H1 (cell line): ENCODE measurements at regions not wholly inside any gene's neighbourhood (a gene's known extent, or its start where the extent isn't known, plus 50 kb on each side); places are given as distances from the start of the nearest gene placed in this dataset.

Experiments used
- CTCF ChIA-PET: fragments of 300-600 bp; sonication (Branson Sonifier 250); formaldehyde crosslinking; loops from one replicate; lab custom pipeline; 2021; ENCODE audit not compliant: partially characterized antibody; lab: Charles Lee
- POLR2A ChIA-PET: fragments of 300-600 bp; sonication (Branson Sonifier 250); formaldehyde crosslinking; loops from one replicate; lab custom pipeline; 2021; ENCODE audit warnings: inconsistent platforms; ENCODE audit not compliant: partially characterized antibody; lab: Charles Lee
- DNase-seq, 2 experiments: peaks; one replicate each; pipeline versions ENCODE4 v3.0.0 to v3.0.0-alpha.2; 2010 to 2022; ENCODE audit warnings: low spot score in 2 of 2, low read depth in 1 of 2, mixed read lengths in 1 of 2
- FAIRE-seq: peaks from 2 replicates; lab custom pipeline; 2011; peaks lifted over from hg19 to GRCh38; lab: Jason Lieb, UNC
- H2AFZ ChIP-seq: 2 replicates; pipeline ENCODE4 v1.8.1; 2012; ENCODE audit warnings: low read length, inconsistent platforms
- H2AK5ac ChIP-seq: 2 replicates; pipeline ENCODE4 v1.6.1; 2013; ENCODE audit warnings: low read depth, low read length
- H2BK120ac ChIP-seq: replicated peaks from 2 replicates; pipeline ENCODE3; 2013; ENCODE audit warnings: low read depth, low read length, inconsistent platforms
- H2BK12ac ChIP-seq: 2 replicates; pipeline ENCODE4 v1.6.1; 2013; ENCODE audit warnings: low read depth, low read length
- H2BK15ac ChIP-seq: 2 replicates; pipeline ENCODE4 v1.6.1; 2013; ENCODE audit warnings: low read length
- H2BK20ac ChIP-seq: 2 replicates; pipeline ENCODE4 v1.6.1; 2013; ENCODE audit warnings: low read length
- H2BK5ac ChIP-seq: 2 replicates; pipeline ENCODE4 v1.6.1; 2013; ENCODE audit warnings: low read depth, low read length
- H3K14ac ChIP-seq: 2 replicates; pipeline ENCODE4 v1.6.1; 2013; ENCODE audit warnings: inconsistent platforms; ENCODE audit not compliant: insufficient read length
- H3K18ac ChIP-seq: 2 replicates; pipeline ENCODE4 v1.6.1; 2013; ENCODE audit warnings: low read length; ENCODE audit errors: extremely low read depth
- H3K23ac ChIP-seq: 2 replicates; pipeline ENCODE4 v1.6.1; 2013; ENCODE audit warnings: inconsistent platforms; ENCODE audit not compliant: insufficient read length
- H3K23me2 ChIP-seq: 2 replicates; pipeline ENCODE4 v1.6.1; 2013; ENCODE audit warnings: low read depth, low read length
- H3K27ac ChIP-seq: 2 replicates; pipeline ENCODE4 v1.6.1; 2011; ENCODE audit warnings: low read depth, low read length, inconsistent platforms
- H3K27me3 ChIP-seq, 4 experiments: replicated peaks in 1 of 4; 1 replicate in 1 of 4; 2 replicates in 3 of 4; pipeline versions ENCODE4 v1.6.1 to v1.8.1; 2011 to 2013; ENCODE audit warnings: low read length in 3 of 4, mild to moderate bottlenecking in 3 of 4, inconsistent platforms in 2 of 4, mixed read lengths in 2 of 4, moderate library complexity in 1 of 4; ENCODE audit not compliant: control insufficient read depth in 3 of 4, insufficient read depth in 3 of 4; ENCODE audit errors: extremely low read depth in 1 of 4
- H3K36me3 ChIP-seq, 4 experiments: 2 replicates each; pipeline versions ENCODE4 v1.6.1 to v1.8.1; 2011 to 2013; ENCODE audit warnings: mild to moderate bottlenecking in 4 of 4, low read length in 3 of 4, moderate library complexity in 2 of 4, control low read depth in 1 of 4, inconsistent platforms in 1 of 4; ENCODE audit not compliant: insufficient read depth in 4 of 4, control insufficient read depth in 2 of 4
- H3K4ac ChIP-seq: replicated peaks from 2 replicates; pipeline ENCODE3; 2013; ENCODE audit warnings: low read length, low read depth, mixed read lengths, inconsistent platforms; ENCODE audit not compliant: insufficient read length
- H3K4me1 ChIP-seq, 4 experiments: replicated peaks in 1 of 4; 1 replicate in 1 of 4; 2 replicates in 3 of 4; pipeline versions ENCODE4 v1.6.1 to v1.8.1; 2011 to 2013; ENCODE audit warnings: low read length in 3 of 4, inconsistent platforms in 2 of 4, mixed read lengths in 1 of 4; ENCODE audit not compliant: insufficient read depth in 4 of 4, control insufficient read depth in 3 of 4
- H3K4me2 ChIP-seq, 2 experiments: 2 replicates each; pipeline versions ENCODE4 v1.6.1 to v1.8.1; 2011 to 2013; ENCODE audit warnings: low read depth in 2 of 2, low read length in 2 of 2, control low read depth in 1 of 2, inconsistent platforms in 1 of 2, mild to moderate bottlenecking in 1 of 2; ENCODE audit not compliant: insufficient read depth in 1 of 2
- H3K4me3 ChIP-seq, 4 experiments: fragments of 200-600, 300-600 bp in 1 of 4; sonication (generic), shearing (Covaris generic), sonication (Bioruptor Twin) in 1 of 4; 2 replicates each; pipeline versions ENCODE4 v1.5.1 to v1.8.1; 2011 to 2016; ENCODE audit warnings: low read length in 4 of 4, low read depth in 3 of 4, control low read depth in 2 of 4, inconsistent platforms in 2 of 4, mild to moderate bottlenecking in 2 of 4, mixed read lengths in 1 of 4, moderate library complexity in 1 of 4; ENCODE audit not compliant: insufficient read depth in 2 of 4; ENCODE audit errors: extremely low read depth in 1 of 4
- H3K56ac ChIP-seq: replicated peaks from 2 replicates; pipeline ENCODE3; 2013; ENCODE audit warnings: low read depth, mild to moderate bottlenecking, mixed read lengths, low read length, inconsistent platforms; ENCODE audit not compliant: insufficient read length
- H3K79me1 ChIP-seq: 2 replicates; pipeline ENCODE4 v1.6.1; 2013; ENCODE audit warnings: low read depth, low read length, control low read depth
- H3K79me2 ChIP-seq, 2 experiments: 2 replicates each; pipeline versions ENCODE4 v1.6.1 to v1.8.1; 2012 to 2013; ENCODE audit warnings: low read length in 2 of 2, mild to moderate bottlenecking in 2 of 2, inconsistent platforms in 1 of 2; ENCODE audit not compliant: insufficient read depth in 2 of 2, control insufficient read depth in 1 of 2
- H3K9ac ChIP-seq, 4 experiments: replicated peaks in 1 of 4; 1 replicate in 1 of 4; 2 replicates in 3 of 4; pipeline versions ENCODE4 v1.6.1 to v1.8.1; 2011 to 2013; ENCODE audit warnings: low read depth in 3 of 4, low read length in 3 of 4, control low read depth in 2 of 4, mild to moderate bottlenecking in 2 of 4, moderate library complexity in 2 of 4, inconsistent platforms in 1 of 4; ENCODE audit errors: extremely low read depth in 1 of 4
- H3K9me3 ChIP-seq, 2 experiments: 2 replicates each; pipeline versions ENCODE4 v1.6.1 to v1.8.1; 2012 to 2013; ENCODE audit warnings: mild to moderate bottlenecking in 2 of 2, moderate library complexity in 2 of 2, control low read depth in 1 of 2, inconsistent platforms in 1 of 2, low read depth in 1 of 2, low read length in 1 of 2, mixed read lengths in 1 of 2; ENCODE audit not compliant: insufficient read depth in 2 of 2
- H4K20me1 ChIP-seq, 2 experiments: replicated peaks in 1 of 2; 2 replicates each; pipeline versions ENCODE3 to v1.8.1; 2011 to 2013; ENCODE audit warnings: inconsistent platforms in 2 of 2, low read length in 2 of 2, mild to moderate bottlenecking in 1 of 2; ENCODE audit not compliant: insufficient read depth in 2 of 2, control insufficient read depth in 1 of 2
- H4K5ac ChIP-seq: 2 replicates; pipeline ENCODE4 v1.6.1; 2013; ENCODE audit warnings: low read length, low read depth, mixed read lengths, inconsistent platforms; ENCODE audit not compliant: insufficient read length
- H4K8ac ChIP-seq: 2 replicates; pipeline ENCODE4 v1.8.0; 2013; ENCODE audit warnings: mild to moderate bottlenecking, moderate library complexity, low read length, inconsistent platforms; ENCODE audit not compliant: insufficient read depth; ENCODE audit errors: extremely low read depth
- H4K91ac ChIP-seq: replicated peaks from 2 replicates; pipeline ENCODE3; 2013; ENCODE audit warnings: low read length, mixed read lengths, inconsistent platforms; ENCODE audit not compliant: insufficient read length
- CHD1 ChIP-seq: IDR thresholded peaks from 2 replicates; pipeline ENCODE4 v1.6.1; 2012; ENCODE audit warnings: low read depth, low read length, improper control_type of control experiment
- JUND ChIP-seq: IDR thresholded peaks from 2 replicates; pipeline ENCODE4 v1.6.1; 2011; ENCODE audit warnings: mild to moderate bottlenecking, improper control_type of control experiment, low read length
- WGBS, 2 experiments: shearing (Covaris generic) in 1 of 2; methylation state at CpG; one replicate each; pipeline versions ENCODE4 v1.1.6 to v1.1.7; 2013 to 2015; ENCODE audit warnings: low lambda C conversion rate in 2 of 2, mixed read lengths in 2 of 2, inconsistent platforms in 1 of 2, low coverage in 1 of 2, missing lambda C conversion rate in 1 of 2; ENCODE audit not compliant: insufficient replicate concordance in 2 of 2, insufficient coverage in 1 of 2, insufficient read length in 1 of 2; ENCODE audit errors: extremely low coverage in 1 of 2, missing lambda C conversion rate in 1 of 2; 5-methylcytosine and 5-hydroxymethylcytosine counted together
- TF ChIP-seq, protein P1 (sequence below): IDR thresholded peaks from 2 replicates; pipeline ENCODE4 v1.6.1; 2011; ENCODE audit warnings: low read length, improper control_type of control experiment

DNA sequence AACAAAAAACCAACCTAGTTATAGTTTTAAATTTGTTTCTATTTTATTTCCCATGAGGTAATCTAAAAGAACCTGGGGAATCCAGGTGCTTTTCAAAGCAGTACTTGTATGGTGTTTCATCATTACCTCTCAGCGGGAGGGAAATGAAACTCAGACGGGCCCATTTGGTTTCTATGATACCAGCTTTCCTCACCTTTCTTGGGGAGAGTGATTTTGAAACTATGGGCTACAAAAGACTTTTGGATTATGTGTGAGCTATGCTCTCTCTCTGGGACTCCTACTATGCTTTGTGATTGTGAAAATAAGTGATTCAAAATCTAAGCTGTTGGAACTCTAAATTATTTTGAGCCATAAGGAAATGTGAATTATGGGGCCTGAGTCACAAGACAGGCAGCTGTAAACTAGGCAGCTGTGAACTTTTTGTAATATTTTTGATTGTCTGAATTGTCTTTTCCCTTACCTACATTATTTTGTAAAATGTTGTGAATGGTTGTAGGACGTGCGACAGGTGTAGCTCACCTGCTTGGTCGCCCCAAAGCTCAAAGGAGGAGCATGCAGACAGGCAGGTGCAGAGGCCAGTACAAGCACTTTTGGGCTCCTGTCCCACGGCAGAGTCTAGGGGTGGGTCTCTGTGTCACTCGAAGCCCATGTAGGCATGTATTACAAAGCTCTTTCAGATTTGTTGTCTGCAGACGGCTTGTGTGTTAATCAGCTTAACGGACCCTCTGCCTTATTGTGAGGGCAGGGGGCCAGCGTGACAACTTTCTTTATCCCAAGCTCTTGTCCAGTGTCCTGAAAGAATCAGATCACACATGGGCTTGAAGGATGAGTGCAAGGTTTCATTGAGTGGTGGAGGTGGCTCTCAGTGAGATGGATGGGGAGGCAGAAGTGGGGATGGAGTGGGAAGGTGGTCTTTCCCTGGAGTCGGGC lies 64.8 kb upstream of the BACH1 start:
- Histone ChIP-seq H3K23ac (no peak overlapping the region), H3K18ac (no peak overlapping the region), H4K91ac (no peak overlapping the region), H2AK5ac (no peak overlapping the region), H2BK5ac (no peak overlapping the region), H3K9me3 (no peaks in the 10 kb centered on the region), H3K4me2 (no peak overlapping the region), H4K20me1 (no peaks in the 10 kb centered on the region), H3K27ac (no peak overlapping the region), H3K4me3 (no peak overlapping the region), H2BK12ac (peak overlapping the region; percentile 50; the same call in 1 of the 2 replicates), H4K5ac (no peak overlapping the region), H3K27me3 (0 out of 7 replicates have a peak, but pooled peaks cover 0 to 3% (median 0%) of the 10 kb centered on the region in 4 experiments), H2BK20ac (no peak overlapping the region), H3K79me1 (no peaks in the 10 kb centered on the region), H3K14ac (no peak overlapping the region), H3K23me2 (no peaks in the 10 kb centered on the region), H3K56ac (no peak overlapping the region), H3K4me1 (no peaks in the 10 kb centered on the region; a peak in 1 of 7 replicates), H3K36me3 (no peaks in the 10 kb centered on the region), H3K4ac (no peak overlapping the region), H4K8ac (no peak overlapping the region), H3K9ac (no peak overlapping the region), H3K79me2 (no peaks in the 10 kb centered on the region), H2BK15ac (no peak overlapping the region), H2AFZ (no peak overlapping the region), H2BK120ac (no peak overlapping the region)
- DNase-seq (no peak), FAIRE-seq (no peak)
- ChIA-PET CTCF (interaction anchor here (0.9 to 1.5 kb wide), 6 partner anchors 9 to 67 kb away, joined by 3 to 6 read pairs (median 4); no protein-coding TSS in a partner anchor), POLR2A (interaction anchor here (1.6 kb wide), 1 partner anchor 12 kb away, joined by 4 read pairs; no protein-coding TSS in a partner anchor)
- WGBS, 2 experiments: 90% methylated on average over 10 of the region's 11 CpGs; no CpG with 5 or more reads in 1 of the 2 experiments
- TF ChIP-seq JUND (no peak), CHD1 (no peak)
- TF ChIP-seq, protein P1, sequence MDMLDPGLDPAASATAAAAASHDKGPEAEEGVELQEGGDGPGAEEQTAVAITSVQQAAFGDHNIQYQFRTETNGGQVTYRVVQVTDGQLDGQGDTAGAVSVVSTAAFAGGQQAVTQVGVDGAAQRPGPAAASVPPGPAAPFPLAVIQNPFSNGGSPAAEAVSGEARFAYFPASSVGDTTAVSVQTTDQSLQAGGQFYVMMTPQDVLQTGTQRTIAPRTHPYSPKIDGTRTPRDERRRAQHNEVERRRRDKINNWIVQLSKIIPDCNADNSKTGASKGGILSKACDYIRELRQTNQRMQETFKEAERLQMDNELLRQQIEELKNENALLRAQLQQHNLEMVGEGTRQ: no peak
- TF ChIP-seq, all 59 proteins: peak for 0
